ENCODE measurements at regions not wholly inside any gene's neighbourhood (a gene's known extent, or its start where the extent isn't known, plus 50 kb on each side); places are given as distances from the start of the nearest gene placed in this dataset.

GRCh38 chr3:103863381-103863780 lies 1428.6 kb downstream of the ZPLD1 start:
- H2BK120ac ChIP-seq (ENCODE audit: low read depth, low read length, poor library complexity, severe bottlenecking) = no peak overlapping the region
- H2BK20ac ChIP-seq (ENCODE audit: low read depth, low read length, poor library complexity, severe bottlenecking) = no peak overlapping the region
- no peak overlapping the region for H4K8ac ChIP-seq (replicated peaks; ENCODE audit: insufficient read length, low read depth, low read length)
- H2BK15ac ChIP-seq (ENCODE audit: low read depth, low read length) = no peak overlapping the region
- no peak overlapping the region for H2BK5ac ChIP-seq (ENCODE audit: insufficient read length, low read length)
- no peaks in the 10 kb centered on the region for H3K27me3 Mint-ChIP-seq (ENCODE audit: low read depth)
- no peak for TF ChIP-seq CTCF (conservative IDR thresholded peaks at IDR 0.05)
- no peak overlapping the region for H3K14ac ChIP-seq (ENCODE audit: insufficient read depth, low read length)
- no peak overlapping the region for H4K5ac ChIP-seq (ENCODE audit: insufficient read length, low read depth, low read length)
- H3K56ac ChIP-seq (ENCODE audit: insufficient read length, low read depth, low read length) = no peak overlapping the region
- H4K91ac ChIP-seq (ENCODE audit: insufficient read length, low read depth, low read length) = no peak overlapping the region
- H3K27ac Mint-ChIP-seq = no peak overlapping the region
- H3K9me3 ChIP-seq (ENCODE audit: control insufficient read depth, low read depth, low read length) = no peaks in the 10 kb centered on the region
- no peak overlapping the region for H2AFZ ChIP-seq (ENCODE audit: low read length)
- DNase-seq = no peak
- no peak overlapping the region for H3T11ph ChIP-seq (ENCODE audit: low read length)
- no peaks in the 10 kb centered on the region; the same call in 1 of the 2 replicates for H3K27me3 ChIP-seq (ENCODE audit: insufficient read depth, low read length)
- no peaks in the 10 kb centered on the region for H3K79me2 ChIP-seq (ENCODE audit: insufficient read depth, low read length)
- no peak overlapping the region for H3K4ac ChIP-seq (ENCODE audit: low read depth, low read length)
- H3K9me3 Mint-ChIP-seq = peaks cover 12 to 19% of the 10 kb centered on the region in 2 experiments
- no peak overlapping the region for H3K4me3 Mint-ChIP-seq
- no peak overlapping the region for H3K27ac ChIP-seq (ENCODE audit: insufficient read length, low read depth, low read length)
- H3K36me3 Mint-ChIP-seq (ENCODE audit: insufficient read depth in 1 of 3, low read depth in 3 of 3) = peaks cover 6 to 26% (median 19%) of the 10 kb centered on the region in 3 experiments; a peak in 6 of 7 replicates
- H4K20me1 ChIP-seq (ENCODE audit: control insufficient read depth, insufficient read depth, insufficient read length) = no peaks in the 10 kb centered on the region
- peaks cover 3% of the 10 kb centered on the region; the same call in 1 of the 2 replicates for H3K4me1 ChIP-seq (ENCODE audit: insufficient read depth, low read length)
- no peak overlapping the region for H3K4me2 ChIP-seq (ENCODE audit: insufficient read depth, insufficient read length, low read length)
- WGBS (ENCODE audit: extremely low coverage, insufficient read length, low lambda C conversion rate) = no CpG with 5 or more reads among the region's 3 CpGs
- H3K9ac ChIP-seq (ENCODE audit: extremely low read depth, insufficient read length, low read length) = no peak overlapping the region
- H3K4me1 Mint-ChIP-seq = peaks cover 16 to 18% of the 10 kb centered on the region in 2 experiments
- no peak overlapping the region for H3K18ac ChIP-seq (ENCODE audit: insufficient read length, low read depth, low read length)
- H3K23ac ChIP-seq (ENCODE audit: insufficient read length, low read depth, low read length) = no peak overlapping the region
- H2BK12ac ChIP-seq (ENCODE audit: insufficient read length, low read depth, low read length) = no peak overlapping the region
- H3K79me1 ChIP-seq (ENCODE audit: insufficient read depth, low read depth, low read length, poor library complexity, severe bottlenecking) = no peaks in the 10 kb centered on the region
- no peaks in the 10 kb centered on the region for H3K23me2 ChIP-seq (ENCODE audit: insufficient read length, low read depth, low read length, poor library complexity, severe bottlenecking)
- H2AK5ac ChIP-seq (ENCODE audit: insufficient read length, low read length) = no peak overlapping the region
